Panc1 (cell line): ENCODE measurements at regions not wholly inside any gene's neighbourhood (a gene's known extent, or its start where the extent isn't known, plus 50 kb on each side); places are given as distances from the start of the nearest gene placed in this dataset.

Source experiments
- ATAC-seq: fragments of 200-7000 bp; cut with Tn5 transposase; 2 replicates; pipeline ENCODE4 v1.9.1; 2020; ENCODE audit warnings: mild to moderate bottlenecking, moderate library complexity
- BruUV-seq: library from RNA; stranded (reverse); fragments of 400-500 nt; replicated peaks from 2 replicates; lab custom pipeline; 2021; lab: Mats Ljungman, UMichigan
- CTCF ChIA-PET: fragments of 300-600 bp; sonication (Branson Sonifier 250); formaldehyde crosslinking; loops from one replicate; lab custom pipeline; 2022; ENCODE audit warnings: antibody characterized with exemption; lab: Charles Lee
- POLR2A ChIA-PET: fragments of 300-600 bp; sonication (Branson Sonifier 250); formaldehyde crosslinking; loops from one replicate; lab custom pipeline; 2022; ENCODE audit warnings: antibody characterized with exemption; lab: Charles Lee
- DNase-seq: peaks from one replicate; pipeline ENCODE4 v3.0.0-alpha.2; 2010; ENCODE audit warnings: low read depth, low spot score
- H3K27ac ChIP-seq: 2 replicates; pipeline ENCODE4 v1.5.1; 2011; ENCODE audit warnings: mild to moderate bottlenecking, low read length, inconsistent platforms
- H3K27me3 ChIP-seq: fragments of 200-500 bp; sonication (Bioruptor generic); 2 replicates; pipeline ENCODE4 v1.6.0; 2014; ENCODE audit warnings: low read length, inconsistent platforms; ENCODE audit not compliant: control insufficient read depth, insufficient read depth
- H3K36me3 ChIP-seq: fragments of 200-500 bp; sonication (Bioruptor generic); 2 replicates; pipeline ENCODE4 v1.5.1; 2014; ENCODE audit warnings: inconsistent platforms, mild to moderate bottlenecking, low read length, moderate library complexity; ENCODE audit not compliant: control insufficient read depth, insufficient read depth
- H3K4me1 ChIP-seq: 2 replicates; pipeline ENCODE4 v1.5.1; 2011; ENCODE audit warnings: inconsistent platforms, mild to moderate bottlenecking, low read length, moderate library complexity; ENCODE audit not compliant: control insufficient read depth, insufficient read depth
- H3K4me3 ChIP-seq, 2 experiments: 2 replicates each; pipeline ENCODE4 v1.5.1; 2011 to 2012; ENCODE audit warnings: low read depth in 2 of 2, low read length in 2 of 2, mild to moderate bottlenecking in 2 of 2, inconsistent platforms in 1 of 2, moderate library complexity in 1 of 2
- H3K9me3 ChIP-seq: fragments of 200-500 bp; sonication (Bioruptor generic); 2 replicates; pipeline ENCODE4 v1.5.1; 2014; ENCODE audit warnings: low read depth, mild to moderate bottlenecking, inconsistent platforms, low read length, moderate library complexity; ENCODE audit not compliant: control insufficient read depth, insufficient read depth
- CTCF ChIP-seq: fragments of 450-650 bp; IDR thresholded peaks from 2 replicates; pipeline ENCODE4 v1.5.1; 2017; ENCODE audit warnings: mild to moderate bottlenecking
- POLR2AphosphoS5 ChIP-seq: IDR thresholded peaks from 2 replicates; pipeline ENCODE4 v1.6.1; 2012; ENCODE audit warnings: mild to moderate bottlenecking, low read depth, low read length, moderate library complexity
- REST ChIP-seq, 2 experiments: IDR thresholded peaks; 2 replicates each; pipeline ENCODE4 v1.6.1; 2011 to 2012; ENCODE audit warnings: low read depth in 2 of 2, control low read depth in 1 of 2, low read length in 1 of 2, mild to moderate bottlenecking in 1 of 2, moderate library complexity in 1 of 2; ENCODE audit not compliant: insufficient read depth in 1 of 2
- SIN3A ChIP-seq: IDR thresholded peaks from 2 replicates; pipeline ENCODE4 v1.6.1; 2012; ENCODE audit warnings: low read depth, mild to moderate bottlenecking, low read length, moderate library complexity, borderline replicate concordance; ENCODE audit not compliant: insufficient read depth
- TCF7L2 ChIP-seq: IDR thresholded peaks from 2 replicates; pipeline ENCODE4 v1.6.1; 2011; ENCODE audit warnings: mild to moderate bottlenecking, low read depth, low read length, inconsistent platforms
- in situ Hi-C: cut with HindIII; loops from 2 replicates; pipeline ENCODE4 v1.10.0; 2016; ENCODE audit warnings: low sequenced_read_pairs, low pct_unique_long_range_greater_than_20kb
- intact Hi-C: fragments of 100-400 bp; cut with micrococcal nuclease; formaldehyde crosslinking; loops from one replicate; pipeline ENCODE4 v1.10.0; 2022; ENCODE audit not compliant: unreplicated experiment

- no peak for TF ChIP-seq REST (IDR thresholded peaks at IDR 0.05; ENCODE audit: insufficient read depth in 1 of 2, low read depth in 2 of 2, low read length in 1 of 2)
- TF ChIP-seq CTCF = no peak
- no peak for TF ChIP-seq SIN3A
- no peak for TF ChIP-seq TCF7L2
- ChIA-PET CTCF (interaction anchor here (0.7 kb wide), 1 partner anchor 21 kb away, joined by 5 read pairs; no protein-coding TSS in a partner anchor), POLR2A (no interaction called here)
- no peak overlapping the region for H3K27ac ChIP-seq
- no peaks in the 10 kb centered on the region for H3K36me3 ChIP-seq
- no TSS peak for BruUV-seq
- no peaks in the 10 kb centered on the region for H3K27me3 ChIP-seq
- no peak overlapping the region for H3K4me3 ChIP-seq
- H3K9me3 ChIP-seq = no peaks in the 10 kb centered on the region
- DNase-seq = no peak
- in situ Hi-C loops = no loop called here
- no peaks in the 10 kb centered on the region for H3K4me1 ChIP-seq
- intact Hi-C loops = no loop called here
- no peak for ATAC-seq
Observed at GRCh38 chr20:3307725-3308124, 68.7 kb upstream of the SLC4A11 start.

- ATAC-seq (no peak), DNase-seq (no peak)
- TF ChIP-seq TCF7L2 (no peak), CTCF (no peak), POLR2AphosphoS5 (no peak), REST (IDR thresholded peaks at IDR 0.05; ENCODE audit: insufficient read depth in 1 of 2, low read depth in 2 of 2, low read length in 1 of 2) (no peak), SIN3A (no peak)
- no peak overlapping the region for H3K4me3 ChIP-seq
- in situ Hi-C loops (no loop called here), intact Hi-C loops (no loop called here)
- H3K4me1 ChIP-seq = no peaks in the 10 kb centered on the region
- BruUV-seq = no TSS peak
- H3K9me3 ChIP-seq = no peaks in the 10 kb centered on the region
- POLR2A ChIA-PET = no interaction called here
- CTCF ChIA-PET = no interaction called here
- no peaks in the 10 kb centered on the region for H3K27me3 ChIP-seq
- no peaks in the 10 kb centered on the region for H3K36me3 ChIP-seq
- H3K27ac ChIP-seq = no peak overlapping the region
Observed at GRCh38 chr20:3307078-3307477, 68.1 kb upstream of the SLC4A11 start.
